WTC11 (cell line): ENCODE measurements at regions not wholly inside any gene's neighbourhood (a gene's known extent, or its start where the extent isn't known, plus 50 kb on each side); places are given as distances from the start of the nearest gene placed in this dataset.

ENCODE experiments used
- ATAC-seq: fragments of 200-7000 bp; cut with Tn5 transposase; 2 replicates; pipeline ENCODE4 v1.10.0; 2021; ENCODE audit warnings: mild to moderate bottlenecking, moderate library complexity
- CTCF ChIA-PET: fragments of 300-600 bp; sonication (Branson Sonifier 250); formaldehyde crosslinking; loops from one replicate; lab custom pipeline; 2021; ENCODE audit warnings: antibody characterized with exemption; lab: Charles Lee
- POLR2A ChIA-PET: fragments of 350-600 bp; sonication (Branson Sonifier 250); formaldehyde crosslinking; loops from one replicate; lab custom pipeline; 2021; ENCODE audit warnings: antibody characterized with exemption; lab: Charles Lee
- DNase-seq: peaks from one replicate; pipeline ENCODE4 v3.0.0; 2021; ENCODE audit warnings: low spot score
- H3K27ac Mint-ChIP-seq: 2 replicates; pipeline ENCODE4 v1.8.0; 2021; ENCODE audit warnings: mixed read lengths
- H3K27me3 Mint-ChIP-seq: 2 replicates; pipeline ENCODE4 v1.8.0; 2021; ENCODE audit warnings: low read depth, mild to moderate bottlenecking, moderate library complexity, mixed read lengths
- H3K36me3 Mint-ChIP-seq: 2 replicates; pipeline ENCODE4 v1.8.0; 2021; ENCODE audit warnings: mixed read lengths
- H3K4me1 Mint-ChIP-seq: 2 replicates; pipeline ENCODE4 v1.8.0; 2022; ENCODE audit warnings: mixed read lengths
- H3K4me3 Mint-ChIP-seq: 2 replicates; pipeline ENCODE4 v1.8.0; 2021; ENCODE audit warnings: mild to moderate bottlenecking, moderate library complexity, mixed read lengths
- H3K9me3 Mint-ChIP-seq: 2 replicates; pipeline ENCODE4 v1.8.0; 2021; ENCODE audit warnings: mixed read lengths
- AFF4 ChIP-seq: sonication (generic); formaldehyde crosslinking; IDR thresholded peaks from 2 replicates; pipeline ENCODE4 v1.8.1; 2023; ENCODE audit warnings: mild to moderate bottlenecking, missing genetic modification reagents, borderline replicate concordance
- ATF2 ChIP-seq: sonication (generic); formaldehyde crosslinking; IDR thresholded peaks from 2 replicates; pipeline ENCODE4 v1.8.1; 2022; ENCODE audit warnings: low read depth, missing genetic modification reagents, borderline replicate concordance
- CREM ChIP-seq: sonication (generic); formaldehyde crosslinking; IDR thresholded peaks from 2 replicates; pipeline ENCODE4 v1.8.1; 2022; ENCODE audit warnings: mild to moderate bottlenecking, missing genetic modification reagents, moderate library complexity
- E2F1 ChIP-seq: sonication (generic); formaldehyde crosslinking; IDR thresholded peaks from 2 replicates; pipeline ENCODE4 v1.8.0; 2022; ENCODE audit warnings: mild to moderate bottlenecking, missing genetic modification reagents
- ELF4 ChIP-seq: sonication (generic); formaldehyde crosslinking; IDR thresholded peaks from 2 replicates; pipeline ENCODE4 v1.8.1; 2022; ENCODE audit warnings: low read depth, mild to moderate bottlenecking, moderate library complexity, missing genetic modification reagents
- ERG ChIP-seq: fragments of 250-450 bp; sonication (Bioruptor Pico); IDR thresholded peaks from 2 replicates; pipeline ENCODE4 v1.8.0; 2021; ENCODE audit warnings: mild to moderate bottlenecking
- ETV6 ChIP-seq: sonication (generic); formaldehyde crosslinking; IDR thresholded peaks from 2 replicates; pipeline ENCODE4 v1.8.1; 2022; ENCODE audit warnings: mild to moderate bottlenecking, missing genetic modification reagents
- FOXP4 ChIP-seq: sonication (generic); formaldehyde crosslinking; IDR thresholded peaks from 2 replicates; pipeline ENCODE4 v1.8.0; 2022; ENCODE audit warnings: mild to moderate bottlenecking, missing genetic modification reagents
- GRHL2 ChIP-seq: fragments of 250-450 bp; sonication (Bioruptor Pico); IDR thresholded peaks from 2 replicates; pipeline ENCODE4 v1.8.0; 2022; ENCODE audit warnings: mild to moderate bottlenecking, moderate library complexity; ENCODE audit not compliant: insufficient replicate concordance, severe bottlenecking
- JAZF1 ChIP-seq: fragments of 250-450 bp; sonication (Bioruptor Pico); IDR thresholded peaks from 2 replicates; pipeline ENCODE4 v1.9.0; 2021; ENCODE audit warnings: moderate library complexity, mild to moderate bottlenecking, inconsistent platforms
- MXD4 ChIP-seq: fragments of 250-450 bp; sonication (Bioruptor Pico); IDR thresholded peaks from 2 replicates; pipeline ENCODE4 v1.8.0; 2021; ENCODE audit warnings: mild to moderate bottlenecking, moderate library complexity, borderline replicate concordance
- NR2C2 ChIP-seq: sonication (generic); formaldehyde crosslinking; IDR thresholded peaks from 2 replicates; pipeline ENCODE4 v1.8.0; 2022; ENCODE audit warnings: mild to moderate bottlenecking, missing genetic modification reagents
- OVOL2 ChIP-seq: fragments of 250-450 bp; sonication (Bioruptor Pico); IDR thresholded peaks from 2 replicates; pipeline ENCODE4 v1.9.0; 2021; ENCODE audit warnings: mild to moderate bottlenecking, borderline replicate concordance
- SOX15 ChIP-seq: fragments of 250-450 bp; sonication (Bioruptor Pico); IDR thresholded peaks from 2 replicates; pipeline ENCODE4 v1.9.0; 2021; ENCODE audit warnings: mild to moderate bottlenecking
- SP1 ChIP-seq: sonication (generic); formaldehyde crosslinking; conservative IDR thresholded peaks from 2 replicates; pipeline ENCODE4 v1.8.1; 2022; ENCODE audit warnings: missing genetic modification reagents
- TEAD1 ChIP-seq: sonication (generic); formaldehyde crosslinking; IDR thresholded peaks from 2 replicates; pipeline ENCODE4 v1.8.0; 2022; ENCODE audit warnings: mild to moderate bottlenecking, missing genetic modification reagents
- TEAD4 ChIP-seq: sonication (generic); formaldehyde crosslinking; IDR thresholded peaks from 2 replicates; pipeline ENCODE4 v1.8.0; 2022; ENCODE audit warnings: mild to moderate bottlenecking, missing genetic modification reagents
- ZNF232 ChIP-seq: sonication (generic); formaldehyde crosslinking; IDR thresholded peaks from 2 replicates; pipeline ENCODE4 v1.8.0; 2022; ENCODE audit warnings: mild to moderate bottlenecking, missing genetic modification reagents
- ZNF281 ChIP-seq: sonication (generic); formaldehyde crosslinking; IDR thresholded peaks from 2 replicates; pipeline ENCODE4 v1.8.0; 2023; ENCODE audit warnings: mild to moderate bottlenecking, missing genetic modification reagents
- ZNF317 ChIP-seq: sonication (generic); formaldehyde crosslinking; IDR thresholded peaks from 2 replicates; pipeline ENCODE4 v1.8.1; 2023; ENCODE audit warnings: low read depth, mild to moderate bottlenecking, moderate library complexity, missing genetic modification reagents, borderline replicate concordance

GRCh38 chr1:105419030-105419429 is 1637.4 kb upstream of the PRMT6 start:
- ChIA-PET POLR2A (no interaction called here), CTCF (no interaction called here)
- peaks cover 16% of the 10 kb centered on the region for H3K4me1 Mint-ChIP-seq
- peaks cover 29% of the 10 kb centered on the region for H3K36me3 Mint-ChIP-seq
- H3K4me3 Mint-ChIP-seq: no peak overlapping the region
- H3K9me3 Mint-ChIP-seq: peaks cover 33% of the 10 kb centered on the region
- H3K27me3 Mint-ChIP-seq: no peaks in the 10 kb centered on the region
- no peak overlapping the region for H3K27ac Mint-ChIP-seq
- TF ChIP-seq ZNF281 (CRISPR knock-in tag): no peak
- TF ChIP-seq GRHL2 (CRISPR knock-in tag): no peak
- no peak for TF ChIP-seq ATF2 (CRISPR knock-in tag)
- TF ChIP-seq SP1: no peak
- TF ChIP-seq ZNF232 (CRISPR knock-in tag): no peak
- TF ChIP-seq ZNF317 (CRISPR knock-in tag): no peak
- no peak for TF ChIP-seq TEAD4
- ATAC-seq: no peak
- no peak for DNase-seq

GRCh38 chr1:105427543-105427942 is 1628.9 kb upstream of the PRMT6 start:
- Mint-ChIP-seq H3K4me3 (no peak overlapping the region), H3K4me1 (no peaks in the 10 kb centered on the region), H3K36me3 (no peaks in the 10 kb centered on the region), H3K9me3 (no peaks in the 10 kb centered on the region), H3K27me3 (no peaks in the 10 kb centered on the region), H3K27ac (no peak overlapping the region)
- ChIA-PET CTCF (no interaction called here), POLR2A (no interaction called here)
- ATAC-seq (no peak), DNase-seq (no peak)
- TF ChIP-seq E2F1: no peak
- TF ChIP-seq ERG: no peak
- TF ChIP-seq CREM (CRISPR knock-in tag): no peak
- TF ChIP-seq AFF4: no peak
- no peak for TF ChIP-seq MXD4 (CRISPR knock-in tag)
- no peak for TF ChIP-seq OVOL2 (CRISPR knock-in tag)
- no peak for TF ChIP-seq NR2C2 (CRISPR knock-in tag)
- TF ChIP-seq ELF4 (CRISPR knock-in tag): no peak
- TF ChIP-seq TEAD4: no peak
- TF ChIP-seq TEAD1 (CRISPR knock-in tag): no peak
- TF ChIP-seq ZNF281 (CRISPR knock-in tag): no peak
- TF ChIP-seq JAZF1: no peak
- TF ChIP-seq ETV6 (CRISPR knock-in tag): no peak
- no peak for TF ChIP-seq SOX15 (CRISPR knock-in tag)
- no peak for TF ChIP-seq FOXP4
